Activated CD8-positive, alpha-beta memory T cell treated with anti-CD3 and anti-CD28 coated beads, Interleukin-2, amount 10 ng/mL, durations not matched to agents 7 days and 5 days (primary cell): ENCODE measurements at regions not wholly inside any gene's neighbourhood (a gene's known extent, or its start where the extent isn't known, plus 50 kb on each side); places are given as distances from the start of the nearest gene placed in this dataset.
A peak's percentile ranks its signal among the peaks of the same experiment; 100 is the strongest.

ENCODE experiments used
- ATAC-seq: fragments of 150-1000 bp; cut with Tn5 transposase; one replicate; pipeline ENCODE4 v1.10.0; 2021; ENCODE audit warnings: moderate library complexity
- CTCF ChIA-PET: fragments of 350-600 bp; sonication (Branson Sonifier 250); formaldehyde crosslinking; loops from one replicate; lab custom pipeline; 2021; ENCODE audit warnings: antibody characterized with exemption; lab: Charles Lee
- DNase-seq: peaks from one replicate; pipeline ENCODE4 v3.0.0-alpha.2; 2020
- H3K27ac Mint-ChIP-seq: one replicate; pipeline ENCODE4 v1.8.0; 2021; ENCODE audit warnings: mild to moderate bottlenecking, mixed read lengths
- H3K27me3 Mint-ChIP-seq: one replicate; pipeline ENCODE4 v1.8.0; 2021; ENCODE audit warnings: mixed read lengths
- H3K36me3 Mint-ChIP-seq: one replicate; pipeline ENCODE4 v1.8.0; 2021; ENCODE audit warnings: mild to moderate bottlenecking, mixed read lengths
- H3K4me1 Mint-ChIP-seq: one replicate; pipeline ENCODE4 v1.8.0; 2021; ENCODE audit warnings: mixed read lengths
- H3K4me3 Mint-ChIP-seq: one replicate; pipeline ENCODE4 v1.8.0; 2021; ENCODE audit warnings: mild to moderate bottlenecking, moderate library complexity, mixed read lengths
- H3K9me3 Mint-ChIP-seq: one replicate; pipeline ENCODE4 v1.8.0; 2022; ENCODE audit warnings: low read depth, mixed read lengths

DNA sequence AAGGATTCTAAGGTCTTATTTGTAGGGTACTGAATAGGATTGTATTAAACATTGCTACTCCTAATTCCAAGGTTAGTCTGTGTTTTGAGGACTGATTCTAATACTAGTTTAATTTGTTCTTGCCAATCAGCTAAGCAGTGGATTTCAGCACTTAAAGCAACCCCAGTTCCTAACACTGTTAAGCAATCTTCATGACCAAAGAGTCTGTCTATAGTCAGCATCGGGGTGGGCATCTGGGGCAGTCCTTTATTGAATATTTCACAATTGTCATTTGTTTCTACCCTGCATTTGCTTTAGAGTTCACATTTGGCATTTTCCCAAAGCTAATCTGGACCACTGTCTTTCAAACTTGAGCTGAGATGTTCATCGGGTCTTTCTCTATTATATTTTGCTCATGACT is 248.0 kb upstream of the TANK start:
- H3K9me3 Mint-ChIP-seq = peaks cover 2% of the 10 kb centered on the region
- CTCF ChIA-PET = interaction anchor here (1.2 kb wide), 1 partner anchor 660 kb away, joined by 3 read pairs; no protein-coding TSS in a partner anchor

DNA sequence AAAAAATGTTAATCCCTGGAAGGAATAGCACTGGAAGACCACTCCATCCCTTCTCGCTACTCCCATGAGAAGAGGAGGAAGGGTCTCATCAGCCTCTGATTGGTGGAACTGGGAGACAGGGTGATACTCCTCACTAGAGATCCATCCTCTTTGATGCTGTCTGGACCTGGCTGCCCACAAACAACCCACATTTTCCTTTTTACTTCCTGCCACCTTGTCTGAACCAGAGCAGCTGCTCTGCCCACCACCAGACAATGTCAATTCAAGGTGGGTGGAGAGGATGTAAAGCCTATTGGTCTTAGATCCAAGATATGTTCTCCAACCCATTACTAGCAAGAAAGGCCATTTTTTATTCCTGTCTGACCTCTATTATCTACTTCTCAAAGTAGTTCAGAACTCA is 246.9 kb upstream of the TANK start:
- Mint-ChIP-seq H3K36me3 (no peaks in the 10 kb centered on the region), H3K27me3 (peaks cover 2% of the 10 kb centered on the region), H3K4me3 (no peak overlapping the region), H3K9me3 (peaks cover 2% of the 10 kb centered on the region), H3K4me1 (no peaks in the 10 kb centered on the region), H3K27ac (no peak overlapping the region)
- ATAC-seq (no peak), DNase-seq (no peak)
- CTCF ChIA-PET = no interaction called here

More for the DNA sequence above, 248.0 kb upstream of the TANK start:
- Mint-ChIP-seq H3K4me1 (no peaks in the 10 kb centered on the region), H3K36me3 (no peaks in the 10 kb centered on the region), H3K27ac (no peak overlapping the region), H3K27me3 (peaks cover 2% of the 10 kb centered on the region), H3K4me3 (no peak overlapping the region)
- ATAC-seq (no peak), DNase-seq (no peak)

DNA sequence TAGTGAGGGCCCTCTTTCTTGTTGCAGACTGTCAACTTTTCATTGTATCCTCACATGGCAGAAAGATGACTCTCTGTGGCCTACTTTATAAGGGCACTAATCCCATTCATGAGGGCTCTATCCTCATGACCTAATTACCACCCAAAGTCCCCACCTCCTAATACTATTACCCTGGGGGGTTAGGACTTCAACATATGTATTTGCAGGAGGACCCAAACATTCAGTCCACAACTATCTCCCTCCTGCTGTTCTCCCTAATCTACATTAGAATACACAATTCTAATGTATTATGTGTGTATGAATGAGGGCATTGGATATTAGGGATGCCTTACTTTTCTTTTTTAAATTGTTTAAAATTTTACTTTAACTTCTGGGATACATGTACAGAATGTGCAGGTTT is 246.0 kb upstream of the TANK start:
- Mint-ChIP-seq H3K9me3 (peaks cover 2% of the 10 kb centered on the region), H3K27me3 (peaks cover 2% of the 10 kb centered on the region), H3K36me3 (no peaks in the 10 kb centered on the region), H3K4me3 (no peak overlapping the region), H3K4me1 (no peaks in the 10 kb centered on the region), H3K27ac (no peak overlapping the region)
- no peak for DNase-seq
- CTCF ChIA-PET = no interaction called here
- ATAC-seq = no peak

DNA sequence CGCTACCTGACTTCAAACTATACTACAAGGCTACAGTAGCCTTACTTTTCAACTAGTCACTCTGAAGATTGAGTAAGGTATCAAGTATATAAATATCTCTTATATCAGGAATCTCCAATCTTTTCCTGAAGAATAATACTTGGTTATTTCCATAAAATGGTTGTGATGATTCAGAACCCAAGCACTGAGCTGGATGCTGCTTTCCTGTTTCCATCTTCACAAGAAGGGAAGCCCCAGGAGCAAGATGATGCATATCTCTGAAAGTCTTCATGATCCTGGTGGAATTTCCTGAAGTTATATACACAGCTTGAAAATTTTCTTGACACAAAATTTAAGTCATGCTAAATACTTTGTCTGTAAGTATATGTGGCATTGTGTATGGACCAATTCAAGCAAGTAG is 243.9 kb upstream of the TANK start:
- H3K4me1 Mint-ChIP-seq = no peaks in the 10 kb centered on the region
- H3K27ac Mint-ChIP-seq = no peak overlapping the region
- ATAC-seq (no peak), DNase-seq (no peak)
- peaks cover 2% of the 10 kb centered on the region for H3K27me3 Mint-ChIP-seq
- peaks cover 2% of the 10 kb centered on the region for H3K9me3 Mint-ChIP-seq
- H3K4me3 Mint-ChIP-seq = no peak overlapping the region
- H3K36me3 Mint-ChIP-seq = no peaks in the 10 kb centered on the region
- CTCF ChIA-PET = no interaction called here

DNA sequence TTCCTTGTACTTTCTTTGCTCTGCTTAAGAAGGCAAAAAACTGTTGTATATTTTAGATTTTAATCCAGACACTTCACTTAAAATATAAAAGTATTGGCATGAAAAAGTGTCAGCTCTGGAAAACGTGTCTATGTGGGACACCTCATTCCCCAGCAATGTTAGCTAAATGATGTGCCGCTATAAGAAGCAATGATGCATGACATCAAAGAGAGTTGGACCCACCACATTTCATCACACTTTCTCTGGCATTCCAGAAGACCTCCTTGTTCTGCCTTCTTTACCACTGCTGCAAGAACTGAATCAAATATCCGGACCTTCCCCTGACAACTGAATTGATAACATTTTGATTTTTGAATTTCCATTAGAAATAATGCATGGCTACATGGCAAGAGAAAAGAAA is 242.4 kb upstream of the TANK start:
- no peaks in the 10 kb centered on the region for H3K4me1 Mint-ChIP-seq

DNA sequence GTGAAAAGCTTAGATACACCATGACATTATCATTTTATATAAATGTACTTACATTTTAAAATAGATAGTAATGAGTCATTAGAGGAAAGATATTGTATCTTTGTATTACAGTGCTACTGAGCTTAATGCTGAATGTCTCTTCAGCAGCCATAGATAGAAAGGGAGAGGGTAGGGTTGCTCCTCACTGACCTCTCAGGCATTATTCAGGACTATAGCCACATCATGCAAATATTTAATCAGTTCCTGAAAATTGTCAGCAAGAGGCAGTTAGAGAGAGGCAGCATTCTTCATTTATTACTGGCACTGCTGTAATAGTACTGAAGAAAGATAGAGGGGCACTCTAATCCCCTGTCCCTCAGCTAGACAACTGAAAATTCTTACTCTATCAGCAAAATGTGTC is 242.0 kb upstream of the TANK start:
- H3K4me1 Mint-ChIP-seq = no peaks in the 10 kb centered on the region
- H3K36me3 Mint-ChIP-seq = no peaks in the 10 kb centered on the region
- CTCF ChIA-PET = interaction anchor here (1.0 to 1.9 kb wide), 3 partner anchors 145 to 629 kb away, joined by 3 to 11 read pairs (median 5); no protein-coding TSS in a partner anchor
- H3K4me3 Mint-ChIP-seq = no peak overlapping the region
- ATAC-seq (no peak), DNase-seq (no peak)
- H3K27ac Mint-ChIP-seq = no peak overlapping the region
- peaks cover 2% of the 10 kb centered on the region for H3K9me3 Mint-ChIP-seq
- no peaks in the 10 kb centered on the region for H3K27me3 Mint-ChIP-seq

More for the DNA sequence above, 242.4 kb upstream of the TANK start:
- Mint-ChIP-seq H3K27me3 (no peaks in the 10 kb centered on the region), H3K36me3 (no peaks in the 10 kb centered on the region), H3K9me3 (peaks cover 2% of the 10 kb centered on the region), H3K27ac (no peak overlapping the region), H3K4me3 (no peak overlapping the region)
- no peak for ATAC-seq
- no peak for DNase-seq
- CTCF ChIA-PET = interaction anchor here (1.0 to 1.9 kb wide), 3 partner anchors 145 to 628 kb away, joined by 3 to 11 read pairs (median 5); no protein-coding TSS in a partner anchor

DNA sequence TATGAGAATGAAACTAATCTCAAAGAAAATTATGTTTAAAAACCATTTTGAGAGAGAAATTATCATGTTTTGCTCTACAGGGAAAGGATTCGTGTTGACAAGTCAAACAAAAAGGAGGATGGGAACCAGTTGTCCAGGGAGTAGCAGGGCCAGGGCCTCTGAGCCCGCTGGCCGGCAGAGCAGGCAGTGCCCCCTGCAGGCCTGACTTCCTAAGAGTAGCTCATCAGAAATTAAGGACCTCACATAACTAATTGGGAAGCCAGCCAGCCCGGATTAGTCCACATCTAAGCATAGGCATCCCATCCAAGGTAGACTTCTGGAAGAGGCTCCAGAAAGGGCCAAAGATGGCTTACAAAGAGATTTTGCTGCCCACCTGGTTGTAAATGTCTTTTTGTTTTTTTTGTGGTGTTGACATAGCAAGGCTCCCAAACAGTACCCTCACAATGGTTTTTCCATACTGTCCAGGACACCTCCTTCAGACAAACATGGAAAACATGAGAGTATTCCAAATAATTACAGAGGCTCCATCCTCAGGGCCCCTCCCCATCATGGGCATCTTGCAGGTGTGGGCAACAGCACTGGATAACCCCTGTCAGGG is 241.2 kb upstream of the TANK start:
- H3K27ac Mint-ChIP-seq = no peak overlapping the region
- CTCF ChIA-PET = interaction anchor here (0.9 to 1.9 kb wide), 3 partner anchors 144 to 595 kb away, joined by 3 to 11 read pairs (median 5); no protein-coding TSS in a partner anchor
- ATAC-seq = peak; percentile 45
- H3K36me3 Mint-ChIP-seq = no peaks in the 10 kb centered on the region
- H3K27me3 Mint-ChIP-seq = no peaks in the 10 kb centered on the region
- H3K4me3 Mint-ChIP-seq = no peak overlapping the region
- H3K9me3 Mint-ChIP-seq = peaks cover 2% of the 10 kb centered on the region
- peak; percentile 45 for DNase-seq
- no peaks in the 10 kb centered on the region for H3K4me1 Mint-ChIP-seq

DNA sequence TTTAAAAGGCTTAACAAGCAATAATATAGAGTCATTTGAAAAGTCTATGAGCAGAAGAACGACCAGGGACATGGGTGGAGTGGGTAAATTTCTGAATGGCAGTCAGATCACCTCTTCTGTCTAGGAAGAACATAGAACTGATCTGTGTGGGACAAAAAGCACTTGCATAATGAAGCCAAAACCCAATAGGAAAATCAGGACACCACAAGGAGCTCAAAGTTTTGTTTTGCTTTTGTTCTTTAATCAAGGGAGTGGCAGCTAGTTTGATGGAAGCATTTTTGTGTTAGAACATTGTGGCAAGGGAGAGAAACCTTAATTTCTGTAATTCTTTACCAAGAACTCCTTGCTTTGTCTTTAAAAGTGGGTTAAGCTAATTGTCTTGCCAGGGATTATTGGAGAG is 240.2 kb upstream of the TANK start:
- H3K27ac Mint-ChIP-seq = no peak overlapping the region
- ATAC-seq (no peak), DNase-seq (no peak)
- H3K4me3 Mint-ChIP-seq = no peak overlapping the region
- peaks cover 2% of the 10 kb centered on the region for H3K9me3 Mint-ChIP-seq
- CTCF ChIA-PET = no interaction called here
- no peaks in the 10 kb centered on the region for H3K36me3 Mint-ChIP-seq
- H3K4me1 Mint-ChIP-seq = no peaks in the 10 kb centered on the region
- H3K27me3 Mint-ChIP-seq = peaks cover under 1% of the 10 kb centered on the region

DNA sequence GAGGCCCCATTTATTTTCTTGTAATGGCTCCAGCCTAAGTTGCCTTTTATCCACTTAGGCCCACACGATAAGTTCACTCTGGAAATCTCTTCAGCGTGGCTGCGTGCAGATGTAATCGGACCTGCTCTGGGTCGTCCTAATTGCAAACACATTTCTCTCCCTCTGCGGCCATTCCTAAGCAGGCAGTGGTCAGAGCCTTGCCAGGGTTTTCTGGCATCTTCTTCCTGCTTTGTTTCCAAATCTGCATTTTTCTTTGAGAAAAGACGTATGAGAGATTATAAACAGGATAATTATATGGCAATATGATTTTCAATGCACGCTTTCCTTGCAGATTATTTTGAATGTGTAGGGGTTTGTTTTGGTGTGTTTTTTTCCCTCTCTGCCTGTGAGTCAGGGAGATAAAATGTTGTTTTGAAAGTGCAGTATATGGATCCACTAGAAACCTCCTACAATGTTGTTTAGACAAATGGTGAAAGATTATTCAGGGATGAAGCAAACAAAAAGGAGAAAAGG is 239.4 kb upstream of the TANK start:
- H3K9me3 Mint-ChIP-seq = peaks cover under 1% of the 10 kb centered on the region
- no peak overlapping the region for H3K4me3 Mint-ChIP-seq
- CTCF ChIA-PET = interaction anchor here (1.3 kb wide), 1 partner anchor 597 kb away, joined by 4 read pairs; no protein-coding TSS in a partner anchor
- DNase-seq = no peak
- ATAC-seq = no peak
- H3K4me1 Mint-ChIP-seq = no peaks in the 10 kb centered on the region
- H3K36me3 Mint-ChIP-seq = no peaks in the 10 kb centered on the region
- H3K27ac Mint-ChIP-seq = no peak overlapping the region
- peaks cover 2% of the 10 kb centered on the region for H3K27me3 Mint-ChIP-seq

DNA sequence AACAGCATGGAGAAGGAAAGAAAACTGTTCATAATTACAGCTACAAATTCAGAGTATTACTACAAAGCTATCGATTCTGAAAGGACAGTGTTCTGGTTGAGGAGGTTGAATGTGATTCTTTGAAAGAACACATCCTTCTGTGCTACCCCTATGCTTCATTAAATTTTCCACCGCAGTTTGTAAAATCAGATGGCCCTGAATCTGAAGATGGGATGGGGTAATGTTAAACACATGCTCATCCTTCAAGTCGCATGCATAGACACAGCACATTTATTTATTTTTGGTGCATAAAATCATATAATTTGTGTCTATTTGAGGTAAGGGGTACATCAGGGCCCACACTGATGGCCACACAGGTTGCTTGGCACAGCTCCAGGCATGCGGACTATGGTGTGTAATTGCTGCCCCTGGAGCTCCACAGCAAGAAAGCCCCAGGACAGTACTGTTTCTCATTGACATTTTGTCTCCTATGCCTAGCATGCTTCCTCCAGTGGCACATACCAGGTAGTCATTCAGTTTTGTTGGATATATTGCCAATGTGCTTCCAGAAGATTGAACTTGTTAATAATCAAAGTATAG is 238.8 kb upstream of the TANK start:
- ATAC-seq = no peak
- CTCF ChIA-PET = interaction anchor here (1.3 kb wide), 1 partner anchor 597 kb away, joined by 4 read pairs; no protein-coding TSS in a partner anchor

DNA sequence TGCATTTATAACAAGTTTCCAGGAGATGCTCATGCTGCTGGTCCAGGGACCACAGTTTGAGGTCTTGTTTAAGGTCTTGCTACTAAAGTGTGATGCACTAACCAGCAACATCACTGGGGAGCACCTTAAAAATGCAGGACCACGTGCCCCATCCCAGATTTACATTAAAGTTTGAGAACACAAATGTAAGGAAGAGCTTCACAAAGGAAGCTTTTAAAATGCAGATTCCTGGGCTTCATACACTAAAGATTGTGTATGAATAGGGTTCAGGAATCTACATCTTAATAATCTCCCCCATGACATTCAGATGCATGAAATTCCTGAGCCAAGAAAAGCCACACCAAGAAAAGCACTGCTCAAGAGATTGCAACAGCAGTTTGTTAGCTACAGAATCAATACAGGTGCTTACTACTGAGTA is 235.3 kb upstream of the TANK start:
- Mint-ChIP-seq H3K4me3 (no peak overlapping the region), H3K27me3 (peaks cover 2% of the 10 kb centered on the region), H3K36me3 (no peaks in the 10 kb centered on the region), H3K4me1 (peaks cover 2% of the 10 kb centered on the region), H3K27ac (no peak overlapping the region), H3K9me3 (no peaks in the 10 kb centered on the region)
- ATAC-seq (no peak), DNase-seq (no peak)
- CTCF ChIA-PET = no interaction called here

More for the DNA sequence above, 238.8 kb upstream of the TANK start:
- H3K27ac Mint-ChIP-seq = no peak overlapping the region
- peaks cover 2% of the 10 kb centered on the region for H3K27me3 Mint-ChIP-seq
- H3K36me3 Mint-ChIP-seq = no peaks in the 10 kb centered on the region
- no peak for DNase-seq
- no peak overlapping the region for H3K4me3 Mint-ChIP-seq
- no peaks in the 10 kb centered on the region for H3K4me1 Mint-ChIP-seq
- H3K9me3 Mint-ChIP-seq = no peaks in the 10 kb centered on the region

DNA sequence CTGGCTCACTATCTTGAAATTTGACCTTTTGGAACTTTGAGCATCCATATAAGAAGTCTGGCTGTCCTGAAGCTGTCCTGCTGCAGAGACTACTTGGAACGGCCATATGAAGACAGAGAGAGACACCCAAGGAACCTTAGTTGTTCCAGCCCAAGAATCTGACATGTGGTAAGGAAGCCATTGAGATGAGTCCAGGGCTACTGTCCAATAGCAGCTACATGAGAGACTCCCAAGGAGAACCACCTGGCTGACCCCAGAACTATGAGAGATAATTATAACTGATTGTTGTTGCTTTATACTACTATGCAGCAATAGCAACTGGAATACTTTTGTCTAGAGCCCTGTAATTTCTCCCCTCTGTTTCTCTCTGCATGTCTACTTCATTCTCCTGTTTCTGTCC is 234.3 kb upstream of the TANK start:
- H3K4me3 Mint-ChIP-seq = no peak overlapping the region
- CTCF ChIA-PET = interaction anchor here (1.1 kb wide), 1 partner anchor 21 kb away, joined by 4 read pairs; no protein-coding TSS in a partner anchor
- H3K4me1 Mint-ChIP-seq = peaks cover 2% of the 10 kb centered on the region
- H3K36me3 Mint-ChIP-seq = no peaks in the 10 kb centered on the region
- no peaks in the 10 kb centered on the region for H3K9me3 Mint-ChIP-seq
- ATAC-seq = no peak
- H3K27me3 Mint-ChIP-seq = peaks cover 2% of the 10 kb centered on the region
- no peak for DNase-seq
- H3K27ac Mint-ChIP-seq = no peak overlapping the region

DNA sequence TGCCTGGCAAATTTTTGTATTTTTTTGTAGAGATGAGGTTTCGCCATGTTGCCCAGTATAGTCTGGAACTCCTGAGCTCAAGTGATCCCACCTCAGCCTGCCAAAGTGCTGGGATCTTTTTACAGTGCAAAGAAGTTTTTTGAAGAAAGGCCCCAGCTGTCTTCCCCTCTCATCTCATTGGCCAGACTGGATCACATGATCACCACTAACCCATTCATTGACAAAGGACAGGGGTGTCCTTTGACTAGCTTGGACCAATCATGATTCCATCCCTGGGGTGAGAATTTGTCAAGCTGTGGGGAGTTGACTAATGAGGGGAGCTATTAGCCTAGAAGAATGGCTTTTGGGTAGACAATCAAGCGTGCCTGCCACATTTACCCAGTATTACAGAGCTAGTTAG is 232.9 kb upstream of the TANK start:
- Mint-ChIP-seq H3K27me3 (peaks cover 2% of the 10 kb centered on the region), H3K27ac (no peak overlapping the region), H3K4me3 (no peak overlapping the region), H3K36me3 (no peaks in the 10 kb centered on the region), H3K9me3 (no peaks in the 10 kb centered on the region), H3K4me1 (peaks cover 2% of the 10 kb centered on the region)
- CTCF ChIA-PET = no interaction called here
- DNase-seq (no peak), ATAC-seq (no peak)

DNA sequence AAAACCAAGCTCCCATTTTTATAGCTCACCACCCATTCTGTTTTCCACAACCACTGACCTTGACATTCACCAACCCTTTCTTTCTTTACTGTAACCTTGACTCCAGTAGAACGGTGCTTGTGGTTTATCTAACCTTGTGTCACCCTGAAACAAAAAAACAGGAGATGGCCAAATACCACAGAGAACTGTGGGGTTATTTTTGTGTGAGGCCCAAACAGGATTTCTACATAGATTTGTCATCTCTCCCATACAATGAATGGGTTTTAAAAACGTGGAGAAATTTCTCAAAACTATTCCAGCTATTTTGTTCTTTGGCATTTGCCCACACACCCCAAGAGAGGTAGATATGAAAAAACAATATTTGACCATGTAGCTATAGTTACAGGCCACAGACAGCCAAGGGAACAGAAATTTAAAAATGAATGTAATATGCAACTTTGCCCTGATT is 231.3 kb upstream of the TANK start:
- Mint-ChIP-seq H3K27ac (no peak overlapping the region), H3K4me3 (no peak overlapping the region), H3K36me3 (no peaks in the 10 kb centered on the region), H3K9me3 (no peaks in the 10 kb centered on the region), H3K27me3 (peaks cover 2% of the 10 kb centered on the region), H3K4me1 (peaks cover 2% of the 10 kb centered on the region)
- CTCF ChIA-PET = no interaction called here
- ATAC-seq (no peak), DNase-seq (no peak)
